Right renal cortex interstitium (tissue), 3 donors: ENCODE measurements at regions not wholly inside any gene's neighbourhood (a gene's known extent, or its start where the extent isn't known, plus 50 kb on each side); places are given as distances from the start of the nearest gene placed in this dataset.
"Not testable (repeated sequence)": the region's sequence is repeated elsewhere in the genome, so short reads cannot be mapped to it uniquely, and the experiment has no call there.

Source experiments
- DNase-seq, 3 donors: peaks; one replicate each; pipeline ENCODE4 v3.0.0-alpha.2; 2013; ENCODE audit warnings: low read depth in 3 of 3, low spot score in 2 of 3

DNA sequence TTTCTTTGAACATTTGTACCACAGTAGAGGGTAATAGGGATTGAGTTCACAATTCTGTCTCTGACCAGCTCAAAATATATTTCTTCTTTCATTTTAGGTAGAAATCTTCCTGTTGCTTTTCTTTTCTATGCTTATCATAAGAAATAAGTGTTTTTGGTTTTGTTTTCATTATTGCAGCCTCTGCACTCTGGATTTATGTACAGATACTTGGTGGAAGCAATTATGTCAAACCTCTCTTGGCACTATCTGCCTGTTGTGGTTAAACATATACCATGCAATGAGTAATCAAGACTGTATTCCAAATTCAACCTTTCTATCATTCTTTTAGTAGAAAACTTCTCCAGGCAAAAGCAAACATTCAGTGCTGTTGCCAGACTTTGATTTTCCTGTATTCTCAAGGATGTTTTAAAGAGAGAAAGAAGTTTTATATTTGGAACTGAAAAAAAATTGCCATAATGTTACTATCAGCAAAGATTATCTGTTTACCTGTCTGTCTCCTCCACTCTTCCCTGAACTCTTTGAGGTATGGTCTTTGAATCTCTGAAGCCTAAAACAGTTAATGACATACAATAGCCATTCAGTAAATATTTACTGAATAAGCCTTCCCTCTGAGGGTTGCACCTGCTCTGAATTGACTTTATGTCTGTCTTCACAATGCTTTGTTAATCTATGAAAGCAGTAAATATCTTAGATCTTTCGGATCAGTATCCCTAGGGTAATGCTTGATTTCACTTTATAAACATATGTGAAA is 612.5 kb upstream of the PRR20A start:
- DNase-seq, result no peak

DNA sequence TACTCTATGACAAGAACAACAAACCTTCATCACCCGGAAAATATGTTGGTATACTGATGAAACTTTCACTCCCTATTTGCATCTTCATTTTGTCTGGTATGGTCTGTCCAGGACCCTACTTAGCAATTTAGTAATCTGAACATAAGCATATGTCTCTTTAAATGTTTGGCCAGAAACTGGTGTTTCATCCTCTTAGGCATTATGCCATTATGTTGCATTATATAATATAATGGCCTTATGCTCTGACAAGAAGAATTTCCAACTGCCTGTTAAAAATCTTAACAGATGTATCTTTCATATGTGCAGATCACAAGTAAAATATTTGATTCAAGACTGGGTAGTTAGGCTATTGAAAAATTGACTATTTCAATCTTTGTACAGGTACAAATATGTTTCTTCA is 610.6 kb upstream of the PRR20A start:
- DNase-seq, result no peak

- DNase-seq, result not testable (repeated sequence)
Observed at GRCh38 chr13:56547921-56548320, 592.8 kb upstream of the PRR20A start.

- no peak for DNase-seq
Observed at GRCh38 chr13:56558698-56559320, 581.9 kb upstream of the PRR20A start.

DNA sequence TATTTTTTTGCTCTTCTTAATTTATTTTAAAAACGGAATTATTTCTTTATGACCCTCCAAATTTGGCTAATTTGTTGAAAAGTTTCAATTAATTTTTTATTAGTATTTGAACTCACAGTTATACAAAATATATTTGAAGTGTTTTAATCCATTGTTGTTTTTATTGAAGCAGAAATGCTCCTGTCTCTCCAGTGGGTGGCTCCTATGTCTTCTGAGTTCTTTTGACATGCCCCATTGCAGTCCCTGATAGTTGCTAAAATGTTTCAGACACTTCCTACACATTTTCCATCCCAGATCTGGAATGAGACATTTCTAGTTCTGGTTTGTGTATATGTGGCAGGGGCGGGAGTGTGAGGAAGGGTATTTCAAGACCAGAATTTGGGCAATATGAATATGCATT is 579.4 kb upstream of the PRR20A start:
- no peak for DNase-seq

DNA sequence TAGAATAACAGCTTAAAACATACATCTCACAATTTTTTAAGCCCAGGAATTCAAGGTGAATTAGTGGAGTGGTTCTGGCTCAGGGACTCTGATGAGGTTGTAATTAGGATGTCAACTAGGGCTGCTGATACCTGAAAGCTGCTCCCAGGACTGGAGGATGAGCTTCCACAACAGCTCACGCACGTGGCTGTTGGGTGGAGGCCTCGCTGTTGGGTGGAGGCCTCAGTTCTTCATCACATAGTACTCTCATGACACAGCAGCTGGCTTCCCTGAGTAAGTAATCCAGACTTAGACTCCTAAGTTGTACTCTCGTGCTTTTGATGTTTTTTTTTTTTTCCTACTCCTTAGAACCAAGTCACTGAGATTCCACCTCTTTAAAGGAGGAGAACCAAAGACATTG is 577.1 kb upstream of the PRR20A start:
- no peak for DNase-seq

GRCh38 chr13:56586976-56587375 is 553.7 kb upstream of the PRR20A start:
- no peak for DNase-seq

- no peak for DNase-seq
Observed at GRCh38 chr13:56615572-56615971, 525.1 kb upstream of the PRR20A start.

DNA sequence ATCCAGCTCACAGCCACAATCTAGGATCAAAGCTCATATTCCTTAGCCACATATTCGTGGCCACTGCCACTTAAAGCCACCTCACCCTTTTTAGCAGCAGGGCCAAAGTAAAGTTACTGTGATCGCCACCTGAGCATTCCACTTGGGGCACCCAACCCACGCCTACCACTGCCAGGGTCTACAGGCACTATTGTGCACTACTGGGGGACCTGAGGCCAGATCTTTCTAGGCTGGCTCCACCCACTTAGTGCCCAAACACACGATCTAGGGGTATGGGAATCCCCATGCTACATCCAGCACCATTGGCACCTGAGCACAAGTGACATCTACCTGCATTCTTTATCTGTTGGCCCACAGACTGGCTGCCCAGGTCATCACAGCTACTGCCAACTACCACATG is 517.9 kb upstream of the PRR20A start:
- DNase-seq, result no peak

DNA sequence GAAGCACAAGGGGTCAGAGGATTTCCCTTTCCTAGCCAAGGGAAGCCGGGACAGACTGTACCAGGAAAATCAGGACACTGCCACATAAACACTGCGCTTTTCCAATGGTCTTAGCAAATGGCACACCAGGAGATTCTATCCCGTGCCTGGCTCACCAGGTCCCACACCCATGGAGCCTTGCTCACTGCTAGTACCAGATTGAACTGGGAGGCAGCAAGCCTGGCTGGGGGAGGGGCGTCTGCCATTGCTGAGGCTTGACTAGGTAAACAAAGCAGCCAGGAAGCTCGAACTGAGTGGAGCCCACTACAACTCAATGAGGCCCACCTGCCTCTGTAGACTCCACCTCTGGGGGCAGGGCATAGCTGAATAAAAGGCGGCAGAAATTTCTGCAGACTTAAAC is 511.8 kb upstream of the PRR20A start:
- DNase-seq, result not testable (repeated sequence)

GRCh38 chr13:56631060-56631459 is 509.7 kb upstream of the PRR20A start:
- DNase-seq, result not testable (repeated sequence)

- DNase-seq, result no peak
Observed at GRCh38 chr13:56653043-56653442, 487.7 kb upstream of the PRR20A start.

DNA sequence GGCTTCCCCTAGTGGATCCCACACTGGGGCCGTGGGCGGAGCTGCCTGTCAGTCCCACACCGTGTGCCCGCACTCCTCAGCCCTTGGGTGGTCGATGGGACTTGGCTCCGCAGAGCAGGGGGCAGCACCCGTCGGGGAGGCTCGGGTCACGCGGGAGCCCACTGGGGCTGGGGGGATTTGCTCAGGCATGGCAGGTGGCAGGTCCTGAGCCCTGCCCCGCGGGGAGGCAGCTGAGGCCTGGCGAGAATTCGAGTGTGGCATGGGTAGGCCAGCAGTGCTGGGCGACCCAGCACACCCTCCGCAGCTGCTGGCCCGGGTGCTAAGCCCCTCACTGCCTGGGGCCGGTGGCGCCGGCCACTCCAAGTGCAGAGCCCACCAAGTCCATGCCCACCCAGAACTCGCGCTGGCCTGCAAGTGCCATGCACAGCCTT is 481.7 kb upstream of the PRR20A start:
- no peak for DNase-seq

DNA sequence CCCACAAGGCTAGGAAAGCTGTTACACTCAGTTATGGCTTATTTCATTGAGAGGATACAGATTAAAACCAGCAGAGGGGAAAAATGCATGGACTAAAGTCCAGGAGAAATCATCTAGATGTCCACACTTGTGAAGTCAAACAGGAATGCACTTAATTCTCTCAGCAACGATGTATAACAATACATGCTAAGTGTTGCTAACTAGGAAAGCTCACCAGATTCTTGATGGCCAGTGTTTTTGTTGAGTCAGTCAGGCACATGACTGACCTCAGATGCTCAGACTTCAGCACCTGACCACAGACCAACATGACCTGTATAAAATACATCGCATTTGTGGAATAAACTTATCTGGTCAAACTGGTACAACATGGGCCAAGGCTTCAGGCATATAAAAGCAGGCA is 470.2 kb upstream of the PRR20A start:
- DNase-seq, result no peak

DNA sequence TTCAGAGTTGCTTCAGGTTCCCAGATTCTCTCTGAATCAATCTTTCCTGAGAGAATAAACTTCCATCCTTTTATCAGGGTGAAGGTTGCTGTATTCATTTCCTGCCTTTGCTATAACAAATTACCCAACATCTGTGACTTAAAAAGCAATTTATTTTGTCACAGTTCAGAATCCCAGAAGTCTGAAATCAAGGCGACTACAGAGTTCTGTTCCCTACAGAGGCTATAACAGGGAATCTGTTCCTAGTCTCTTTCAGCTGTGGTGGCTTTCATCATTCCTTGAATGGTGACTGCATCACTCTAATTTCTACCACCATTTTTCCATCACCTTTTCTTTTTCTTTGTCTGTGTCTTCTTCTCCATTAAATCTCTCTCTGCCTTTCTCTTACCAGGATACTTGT is 459.3 kb upstream of the PRR20A start:
- no peak for DNase-seq

DNA sequence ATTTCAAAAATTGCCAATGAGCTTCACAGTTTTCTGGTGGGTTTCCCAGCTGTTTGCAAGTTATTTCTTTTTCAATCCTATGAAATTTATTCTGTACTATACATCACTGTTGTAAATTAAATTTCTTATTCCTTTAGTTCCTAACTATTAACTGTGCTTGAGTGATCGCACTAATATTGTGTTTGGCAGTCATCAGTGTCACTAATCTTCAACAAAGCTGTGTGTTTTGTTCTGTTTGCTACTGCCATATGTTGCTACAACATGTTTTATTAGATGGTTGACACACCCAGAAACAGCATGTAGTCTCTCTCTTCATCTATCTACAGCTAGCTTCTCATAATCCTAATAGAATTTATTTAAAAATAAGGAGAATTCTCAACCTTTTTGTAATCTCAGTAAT is 453.6 kb upstream of the PRR20A start:
- no peak for DNase-seq

GRCh38 chr13:56697011-56697410 is 443.7 kb upstream of the PRR20A start:
- DNase-seq, result no peak

DNA sequence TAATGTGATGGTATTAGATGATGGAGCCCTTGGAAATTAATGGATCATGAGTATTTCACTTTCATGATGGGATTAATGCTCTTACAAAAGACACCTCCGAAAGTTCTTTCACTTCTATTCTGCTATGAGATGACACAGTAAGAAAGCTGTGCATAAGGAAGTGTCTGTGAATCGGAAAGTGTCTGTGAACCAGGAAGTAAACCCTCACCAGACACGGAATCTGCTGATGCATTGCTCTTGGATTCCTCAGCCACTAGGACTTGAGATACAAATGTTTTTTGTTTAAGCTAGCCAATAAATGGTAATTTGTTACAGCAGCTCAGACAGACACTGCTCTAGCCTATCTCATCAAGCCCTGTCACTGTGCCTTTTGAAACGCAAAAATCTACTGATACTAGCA is 440.4 kb upstream of the PRR20A start:
- no peak for DNase-seq

DNA sequence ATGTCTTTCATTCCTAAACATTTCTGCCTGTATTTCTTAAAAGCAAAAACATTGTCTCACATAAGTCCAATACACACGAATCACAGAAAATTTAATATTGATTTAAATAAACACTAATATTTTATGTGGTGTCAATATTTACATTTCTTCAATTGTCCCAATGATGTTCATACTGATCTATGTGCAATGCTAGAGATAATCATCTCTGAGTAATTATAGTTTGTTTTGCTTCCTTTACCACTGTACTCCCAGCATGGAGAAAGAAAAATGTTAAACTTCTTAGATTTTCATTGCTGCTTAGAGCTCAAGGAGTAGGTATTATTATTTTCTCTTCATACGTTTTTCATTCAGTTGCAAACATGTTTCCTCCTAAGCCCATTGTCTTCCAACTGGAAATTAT is 434.2 kb upstream of the PRR20A start:
- DNase-seq, result no peak

- DNase-seq, result no peak
Observed at GRCh38 chr13:56713656-56714055, 427.1 kb upstream of the PRR20A start.

GRCh38 chr13:56718791-56719190 is 421.9 kb upstream of the PRR20A start:
- no peak for DNase-seq

DNA sequence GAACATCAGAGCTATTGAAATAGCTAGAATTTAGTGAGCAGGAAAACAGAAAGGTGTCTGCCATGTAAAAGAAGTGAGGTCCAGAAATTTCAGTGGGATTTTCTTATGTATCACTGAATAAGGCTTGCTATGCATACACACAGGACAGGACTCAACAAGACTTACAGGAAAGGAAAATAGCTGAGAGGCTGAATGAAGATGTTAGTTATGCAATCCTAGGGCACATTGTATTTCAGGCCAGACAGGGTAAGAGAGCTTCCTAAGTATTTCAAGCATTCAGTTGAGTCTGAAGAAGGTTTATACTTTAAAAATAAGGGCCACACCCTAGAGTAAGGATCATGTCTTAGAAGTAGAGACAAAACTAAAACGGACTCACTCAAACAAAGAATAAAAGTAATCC is 419.9 kb upstream of the PRR20A start:
- no peak for DNase-seq

GRCh38 chr13:56735537-56735942 is 405.2 kb upstream of the PRR20A start:
- no peak for DNase-seq
